Stimulated activated naive B cell treated with anti-CD40 and anti-IgM and Interleukin-4, amounts not matched to agents 10 μg/mL and 1 μg/mL and 100 μg/mL, for 72 hours (primary cell): ENCODE measurements at regions not wholly inside any gene's neighbourhood (a gene's known extent, or its start where the extent isn't known, plus 50 kb on each side); places are given as distances from the start of the nearest gene placed in this dataset.
"Not testable (repeated sequence)": the region's sequence is repeated elsewhere in the genome, so short reads cannot be mapped to it uniquely, and the experiment has no call there.

Experiments
- ATAC-seq, 2 donors: fragments of 150-1000 bp; cut with Tn5 transposase; replicated peaks; 2 replicates each; pipeline ENCODE4 v1.10.0; 2021; ENCODE audit warnings: moderate library complexity in 1 of 2
- DNase-seq: peaks from one replicate; pipeline ENCODE4 v3.0.0; 2021
- H3K27ac Mint-ChIP-seq: one replicate; pipeline ENCODE4 v1.8.0; 2022; ENCODE audit warnings: mild to moderate bottlenecking, mixed read lengths
- H3K27me3 Mint-ChIP-seq, 2 donors: one replicate each; pipeline ENCODE4 v1.8.0; 2022; ENCODE audit warnings: mixed read lengths in 2 of 2
- H3K36me3 Mint-ChIP-seq, 2 donors: one replicate each; pipeline ENCODE4 v1.8.0; 2022; ENCODE audit warnings: mixed read lengths in 2 of 2, mild to moderate bottlenecking in 1 of 2
- H3K4me1 Mint-ChIP-seq, 2 donors: one replicate each; pipeline ENCODE4 v1.8.0; 2022; ENCODE audit warnings: mixed read lengths in 2 of 2, mild to moderate bottlenecking in 1 of 2
- H3K4me3 Mint-ChIP-seq, 2 donors: one replicate each; pipeline ENCODE4 v1.8.0; 2022; ENCODE audit warnings: mild to moderate bottlenecking in 2 of 2, mixed read lengths in 2 of 2, moderate library complexity in 1 of 2
- H3K9me3 Mint-ChIP-seq, 2 donors: one replicate each; pipeline ENCODE4 v1.8.0; 2022; ENCODE audit warnings: mixed read lengths in 2 of 2, mild to moderate bottlenecking in 1 of 2

- H3K27me3 Mint-ChIP-seq = no peaks in the 10 kb centered on the region
- no peak overlapping the region for H3K27ac Mint-ChIP-seq
- H3K4me1 Mint-ChIP-seq = no peaks in the 10 kb centered on the region
- ATAC-seq = no peak
- no peaks in the 10 kb centered on the region for H3K36me3 Mint-ChIP-seq
- H3K4me3 Mint-ChIP-seq = no peak overlapping the region
- no peak for DNase-seq
- H3K9me3 Mint-ChIP-seq = peaks cover 4 to 8% of the 10 kb centered on the region in 2 donors
Measured at GRCh38 chr3:74210739-74211138, 403.7 kb downstream of the CNTN3 start.

DNA sequence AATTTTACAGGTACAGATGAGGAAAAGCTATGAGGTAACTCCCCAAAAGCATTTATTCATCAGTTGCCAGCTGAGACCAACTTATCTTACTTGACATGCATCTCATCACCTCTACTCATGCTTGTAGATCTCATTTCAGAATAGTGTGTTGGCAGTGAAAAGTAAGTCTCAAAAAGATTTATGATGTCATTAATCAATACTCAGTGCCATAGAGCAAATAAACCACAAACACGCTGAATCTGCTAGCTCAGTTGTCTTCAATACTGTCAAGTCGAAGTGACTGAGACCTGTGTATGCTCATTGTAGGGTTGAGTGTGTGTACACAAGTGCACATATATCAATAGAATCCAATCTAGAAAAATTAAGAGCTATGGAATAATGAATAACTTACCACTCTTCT is 413.5 kb downstream of the CNTN3 start:
- Mint-ChIP-seq H3K4me3 (no peak overlapping the region), H3K27me3 (no peaks in the 10 kb centered on the region), H3K4me1 (no peaks in the 10 kb centered on the region), H3K27ac (no peak overlapping the region), H3K9me3 (peaks cover 8 to 15% of the 10 kb centered on the region in 2 donors), H3K36me3 (no peaks in the 10 kb centered on the region)
- ATAC-seq (no peak), DNase-seq (no peak)

DNA sequence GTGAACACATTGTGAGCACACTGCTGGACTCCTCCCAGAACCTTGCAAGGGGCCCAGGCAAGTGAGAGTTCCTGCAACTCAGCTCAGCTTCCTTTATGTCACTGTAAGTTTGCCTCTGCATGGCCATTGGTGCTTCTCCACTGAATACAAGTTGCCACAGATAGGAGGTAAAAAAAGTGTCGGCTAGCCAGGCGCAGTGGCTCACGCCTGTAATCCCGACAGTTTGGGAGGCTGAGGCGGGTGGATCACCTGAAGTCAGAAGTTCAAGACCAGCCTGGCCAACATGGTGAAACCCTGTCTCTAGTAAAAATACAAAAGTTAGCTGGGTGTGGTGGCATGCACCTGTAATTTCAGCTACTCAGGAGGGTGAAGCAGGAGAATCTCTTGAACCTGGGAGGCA is 435.8 kb downstream of the CNTN3 start:
- peaks cover 5 to 13% of the 10 kb centered on the region in 2 donors for H3K9me3 Mint-ChIP-seq
- not testable (repeated sequence) for H3K4me1 Mint-ChIP-seq, ATAC-seq, H3K27me3 Mint-ChIP-seq, DNase-seq, H3K36me3 Mint-ChIP-seq, H3K4me3 Mint-ChIP-seq, H3K27ac Mint-ChIP-seq

GRCh38 chr3:74173090-74173489 is 441.4 kb downstream of the CNTN3 start:
- no peaks in the 10 kb centered on the region for H3K36me3 Mint-ChIP-seq
- H3K9me3 Mint-ChIP-seq = peaks cover 2 to 3% of the 10 kb centered on the region in 2 donors
- DNase-seq = no peak
- no peak overlapping the region for H3K27ac Mint-ChIP-seq
- H3K4me3 Mint-ChIP-seq = no peak overlapping the region
- no peaks in the 10 kb centered on the region for H3K27me3 Mint-ChIP-seq
- no peak for ATAC-seq
- H3K4me1 Mint-ChIP-seq = no peaks in the 10 kb centered on the region

GRCh38 chr3:74167926-74168325 is 446.5 kb downstream of the CNTN3 start:
- Mint-ChIP-seq H3K36me3 (no peaks in the 10 kb centered on the region), H3K27me3 (no peaks in the 10 kb centered on the region), H3K27ac (no peak overlapping the region), H3K4me1 (no peaks in the 10 kb centered on the region), H3K9me3 (peaks cover 2 to 3% of the 10 kb centered on the region in 2 donors), H3K4me3 (no peak overlapping the region)
- DNase-seq = no peak
- ATAC-seq = no peak

DNA sequence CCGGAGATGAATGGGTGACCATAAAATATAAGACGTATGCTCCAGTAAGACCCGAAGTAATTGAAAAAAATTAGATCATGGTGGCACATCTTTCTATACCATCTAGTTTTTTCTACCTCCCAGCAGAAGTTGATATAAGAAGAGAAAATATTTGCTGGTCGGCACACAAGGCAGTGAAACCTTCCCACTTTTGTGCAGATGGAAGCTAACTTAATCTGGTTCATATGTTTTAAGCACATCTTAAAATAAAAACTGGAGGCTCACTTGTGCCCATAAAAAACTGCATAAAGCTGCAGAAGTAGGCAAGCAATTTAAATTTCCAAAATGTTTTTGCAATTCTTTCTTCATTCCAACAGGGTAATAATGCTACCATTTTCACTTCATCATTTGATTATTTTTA is 449.2 kb downstream of the CNTN3 start:
- ATAC-seq = no peak
- no peaks in the 10 kb centered on the region for H3K27me3 Mint-ChIP-seq
- no peak overlapping the region for H3K27ac Mint-ChIP-seq
- H3K4me3 Mint-ChIP-seq = no peak overlapping the region
- peaks cover 4 to 12% of the 10 kb centered on the region in 2 donors for H3K9me3 Mint-ChIP-seq
- no peaks in the 10 kb centered on the region for H3K36me3 Mint-ChIP-seq
- H3K4me1 Mint-ChIP-seq = no peaks in the 10 kb centered on the region
- no peak for DNase-seq

DNA sequence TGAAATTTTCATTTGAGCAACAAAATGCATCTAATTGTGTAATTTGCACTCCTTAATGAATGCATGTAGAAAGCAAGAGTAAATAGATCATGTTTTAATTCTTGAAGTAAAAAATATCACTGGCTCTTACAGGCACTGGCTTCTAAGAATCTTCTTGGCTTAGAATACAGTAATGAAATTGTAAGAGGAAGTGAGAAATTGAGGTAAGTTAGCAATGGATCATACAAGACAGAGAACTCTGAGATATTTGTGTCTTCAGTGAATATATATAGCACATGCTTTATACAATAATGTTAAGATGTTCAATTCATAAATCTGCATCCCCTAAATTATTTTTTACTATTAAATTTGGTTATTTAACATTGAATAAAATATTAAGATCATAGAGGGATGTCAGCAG is 465.0 kb downstream of the CNTN3 start:
- no peaks in the 10 kb centered on the region for H3K4me1 Mint-ChIP-seq
- ATAC-seq (no peak), DNase-seq (no peak)
- peaks cover 12 to 14% of the 10 kb centered on the region in 2 donors for H3K9me3 Mint-ChIP-seq
- no peaks in the 10 kb centered on the region for H3K36me3 Mint-ChIP-seq
- H3K4me3 Mint-ChIP-seq = no peak overlapping the region
- H3K27ac Mint-ChIP-seq = no peak overlapping the region
- no peaks in the 10 kb centered on the region for H3K27me3 Mint-ChIP-seq

DNA sequence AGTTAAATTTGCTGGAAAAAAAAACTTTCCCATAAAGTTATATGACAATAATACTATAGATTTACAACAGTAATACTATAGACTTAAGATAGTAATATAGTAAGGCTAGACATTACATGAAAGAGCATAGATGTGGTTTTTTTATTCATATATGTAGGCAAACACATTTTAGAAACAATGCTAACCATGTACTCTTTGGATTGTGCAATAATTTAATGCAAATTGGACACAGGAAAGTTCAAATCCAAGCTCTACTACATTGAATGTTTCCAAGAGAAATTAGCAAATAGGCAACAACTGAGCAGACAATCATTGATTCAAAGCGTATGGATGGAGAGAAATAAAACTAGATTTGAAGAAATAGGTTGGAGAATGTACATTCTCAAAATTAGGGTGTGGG is 469.2 kb downstream of the CNTN3 start:
- H3K4me1 Mint-ChIP-seq = no peaks in the 10 kb centered on the region
- no peak overlapping the region for H3K27ac Mint-ChIP-seq
- H3K27me3 Mint-ChIP-seq = no peaks in the 10 kb centered on the region
- no peak overlapping the region for H3K4me3 Mint-ChIP-seq
- no peaks in the 10 kb centered on the region for H3K9me3 Mint-ChIP-seq
- H3K36me3 Mint-ChIP-seq = no peaks in the 10 kb centered on the region
- ATAC-seq (no peak), DNase-seq (no peak)

DNA sequence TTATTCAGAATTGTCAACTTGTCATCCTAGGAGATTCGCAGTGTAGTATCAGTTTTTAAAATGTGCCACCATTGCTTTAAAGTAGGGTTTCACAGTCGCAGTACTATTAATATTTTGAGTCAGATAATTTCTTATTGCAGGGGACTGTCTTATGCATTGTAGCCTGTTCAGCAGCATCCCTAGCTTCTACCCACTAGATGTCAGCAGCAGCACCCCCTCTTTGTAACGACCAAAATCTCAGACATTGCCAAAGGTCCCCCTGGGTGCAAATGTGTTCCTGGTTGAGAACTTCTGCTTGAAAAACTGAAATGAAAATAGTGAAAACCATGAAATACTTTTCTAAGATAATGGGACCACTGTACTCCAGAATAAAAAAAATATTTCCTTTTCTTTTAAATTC is 474.8 kb downstream of the CNTN3 start:
- peaks cover 3 to 4% of the 10 kb centered on the region in 2 donors for H3K9me3 Mint-ChIP-seq
- DNase-seq (no peak), ATAC-seq (no peak)
- no peak overlapping the region for H3K27ac Mint-ChIP-seq
- H3K36me3 Mint-ChIP-seq = no peaks in the 10 kb centered on the region
- H3K27me3 Mint-ChIP-seq = no peaks in the 10 kb centered on the region
- H3K4me3 Mint-ChIP-seq = no peak overlapping the region
- H3K4me1 Mint-ChIP-seq = no peaks in the 10 kb centered on the region

DNA sequence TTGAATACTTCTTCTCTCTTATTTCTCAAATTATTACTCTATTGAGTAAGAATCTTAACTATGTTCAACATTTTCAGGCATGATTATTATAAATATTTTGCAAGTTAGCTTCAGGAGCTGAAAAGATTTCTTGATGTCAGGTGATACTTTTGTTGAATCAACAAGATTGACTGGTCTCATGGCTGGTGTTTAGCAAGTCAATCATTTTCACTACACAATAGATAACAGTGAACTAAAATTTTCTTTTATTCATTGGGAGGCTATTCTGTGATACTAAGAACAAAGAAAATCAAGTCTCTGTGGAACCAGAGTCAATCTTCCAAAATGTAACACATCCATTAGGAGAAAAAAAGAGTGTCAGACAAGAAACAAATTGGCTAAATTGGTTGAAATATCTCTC is 476.7 kb downstream of the CNTN3 start:
- ATAC-seq (no peak), DNase-seq (no peak)
- no peaks in the 10 kb centered on the region for H3K36me3 Mint-ChIP-seq
- no peak overlapping the region for H3K4me3 Mint-ChIP-seq
- H3K27me3 Mint-ChIP-seq = no peaks in the 10 kb centered on the region
- no peak overlapping the region for H3K27ac Mint-ChIP-seq
- H3K9me3 Mint-ChIP-seq = peaks cover 7 to 11% of the 10 kb centered on the region in 2 donors
- H3K4me1 Mint-ChIP-seq = no peaks in the 10 kb centered on the region

- Mint-ChIP-seq H3K27ac (no peak overlapping the region), H3K27me3 (no peaks in the 10 kb centered on the region), H3K4me3 (no peak overlapping the region), H3K9me3 (peaks cover 17 to 20% of the 10 kb centered on the region in 2 donors), H3K36me3 (no peaks in the 10 kb centered on the region), H3K4me1 (no peaks in the 10 kb centered on the region)
- no peak for DNase-seq
- ATAC-seq = no peak
Measured at GRCh38 chr3:74135808-74136207, 478.7 kb downstream of the CNTN3 start.

DNA sequence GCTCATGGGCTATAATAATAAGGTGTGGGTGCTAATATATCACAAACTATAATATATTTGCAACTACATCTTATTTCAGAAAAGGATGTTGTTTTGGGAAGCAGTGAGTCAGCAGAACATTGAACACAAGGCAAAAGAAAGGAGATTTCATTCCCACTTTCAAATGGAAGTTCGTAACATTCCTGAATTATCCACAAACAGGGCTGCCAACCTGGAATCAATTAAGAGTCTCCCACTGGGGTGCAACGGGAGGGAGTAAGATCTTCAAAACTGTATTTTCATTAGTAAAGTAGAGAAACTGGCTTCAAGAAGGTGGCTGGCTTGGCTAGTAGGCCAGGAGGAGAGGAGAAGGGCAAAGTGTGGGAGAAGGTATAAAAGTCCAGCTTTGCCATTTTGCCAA is 479.6 kb downstream of the CNTN3 start:
- no peak for DNase-seq
- H3K27me3 Mint-ChIP-seq = no peaks in the 10 kb centered on the region
- H3K4me3 Mint-ChIP-seq = no peak overlapping the region
- no peaks in the 10 kb centered on the region for H3K4me1 Mint-ChIP-seq
- no peaks in the 10 kb centered on the region for H3K36me3 Mint-ChIP-seq
- peaks cover 20 to 22% of the 10 kb centered on the region in 2 donors for H3K9me3 Mint-ChIP-seq
- ATAC-seq = no peak
- H3K27ac Mint-ChIP-seq = no peak overlapping the region

- H3K4me3 Mint-ChIP-seq, H3K27ac Mint-ChIP-seq, ATAC-seq, DNase-seq, H3K27me3 Mint-ChIP-seq, H3K36me3 Mint-ChIP-seq, H3K4me1 Mint-ChIP-seq: not testable (repeated sequence)
- peaks cover 25 to 28% of the 10 kb centered on the region in 2 donors for H3K9me3 Mint-ChIP-seq
Measured at GRCh38 chr3:74131546-74132328, 482.7 kb downstream of the CNTN3 start.

DNA sequence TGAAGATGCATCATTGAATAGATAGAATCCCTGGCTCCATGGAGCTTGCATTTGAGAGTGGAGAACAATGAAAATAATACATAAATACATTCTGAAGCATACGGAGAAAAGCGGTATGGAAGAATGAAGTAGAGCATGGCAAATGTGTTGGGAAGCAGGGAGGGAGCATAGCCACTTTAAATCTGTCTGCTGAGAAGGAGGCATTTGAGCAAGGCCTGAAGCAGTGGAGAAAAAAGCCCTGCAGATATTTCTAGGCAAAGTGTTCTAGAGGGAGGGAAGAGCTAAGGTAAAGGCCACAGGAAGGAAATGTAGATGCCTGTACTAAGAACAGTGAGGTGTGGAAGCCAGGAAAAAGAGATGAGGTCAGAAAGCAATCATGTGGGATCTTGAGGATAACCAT is 484.8 kb downstream of the CNTN3 start:
- Mint-ChIP-seq H3K27ac (no peak overlapping the region), H3K36me3 (no peaks in the 10 kb centered on the region)

GRCh38 chr3:74129056-74129455 is 485.4 kb downstream of the CNTN3 start:
- Mint-ChIP-seq H3K36me3 (no peaks in the 10 kb centered on the region), H3K27ac (no peak overlapping the region), H3K9me3 (peaks cover 18 to 23% of the 10 kb centered on the region in 2 donors), H3K4me1 (no peaks in the 10 kb centered on the region), H3K4me3 (no peak overlapping the region), H3K27me3 (no peaks in the 10 kb centered on the region)
- DNase-seq (no peak), ATAC-seq (no peak)

More for the DNA sequence above, 484.8 kb downstream of the CNTN3 start:
- DNase-seq = no peak
- Mint-ChIP-seq H3K27me3 (no peaks in the 10 kb centered on the region), H3K9me3 (peaks cover 21 to 25% of the 10 kb centered on the region in 2 donors), H3K4me1 (no peaks in the 10 kb centered on the region), H3K4me3 (no peak overlapping the region)
- no peak for ATAC-seq
